ENCODE measurements at regions not wholly inside any gene's neighbourhood (a gene's known extent, or its start where the extent isn't known, plus 50 kb on each side); places are given as distances from the start of the nearest gene placed in this dataset.
A peak's percentile ranks its signal among the peaks of the same experiment; 100 is the strongest.
"Not testable (repeated sequence)": the region's sequence is repeated elsewhere in the genome, so short reads cannot be mapped to it uniquely, and the experiment has no call there.

DNA sequence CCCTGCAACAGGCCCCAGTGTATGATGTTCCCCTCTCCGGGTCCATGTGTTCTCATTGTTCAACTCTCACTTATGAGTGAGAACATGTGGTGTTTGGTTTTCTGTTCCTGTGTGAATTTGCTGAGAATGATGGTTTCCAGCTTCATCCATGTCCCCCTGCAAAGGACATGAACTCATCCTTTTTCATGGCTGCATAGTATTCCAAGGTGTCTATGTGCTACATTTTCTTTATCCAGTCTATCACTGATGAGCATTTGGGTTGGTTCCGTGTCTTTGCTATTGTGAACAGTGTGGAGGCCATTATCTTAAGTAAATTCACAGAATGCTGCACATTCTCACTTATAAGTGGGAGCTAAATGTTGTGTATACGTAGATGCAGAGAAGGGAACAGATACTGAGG is 205.3 kb downstream of the SHOX start:
- not testable (repeated sequence) for H3K4me2 ChIP-seq (ENCODE audit: low read depth, low read length, poor library complexity, severe bottlenecking); H3K79me2 ChIP-seq (ENCODE audit: insufficient read depth, low read length); H2AFZ ChIP-seq (ENCODE audit: low read length); H4K20me1 ChIP-seq (ENCODE audit: insufficient read depth, low read length, poor library complexity, severe bottlenecking); H3K9me3 ChIP-seq (ENCODE audit: insufficient read depth, low read depth, low read length); H3K4me1 ChIP-seq (ENCODE audit: insufficient read depth, low read length, poor library complexity, severe bottlenecking); H3K9me2 ChIP-seq (replicated peaks; ENCODE audit: low read depth, low read length); H3K9ac ChIP-seq (ENCODE audit: low read depth, low read length, poor library complexity, severe bottlenecking); H3K4me3 ChIP-seq (ENCODE audit: low read length, poor library complexity, severe bottlenecking); H3F3A ChIP-seq (ENCODE audit: low read depth); H3K27me3 ChIP-seq (ENCODE audit: insufficient read depth, low read length, poor library complexity, severe bottlenecking); H3K36me3 ChIP-seq (ENCODE audit: insufficient read depth, low read length)

DNA sequence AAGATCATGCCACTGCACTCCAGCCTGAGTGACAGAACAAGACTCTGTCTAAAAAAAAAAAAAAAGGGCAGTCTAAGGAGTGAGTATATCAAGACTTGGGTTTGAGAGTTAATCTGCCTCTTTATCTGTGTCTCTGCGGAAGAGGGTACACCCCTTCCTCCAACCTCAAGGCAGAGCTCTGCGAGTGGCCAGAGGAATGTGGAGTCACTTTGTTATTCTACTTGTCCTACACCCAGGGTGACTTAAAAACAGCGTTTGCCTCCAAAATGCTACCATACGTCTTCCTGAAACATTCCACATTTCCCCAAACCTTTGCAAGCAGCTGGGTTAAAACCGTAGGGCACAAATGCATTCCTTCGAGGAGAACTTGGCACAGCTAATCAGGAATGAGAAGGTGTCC is 199.9 kb downstream of the SHOX start:
- no peak overlapping the region for H2AFZ ChIP-seq (ENCODE audit: low read length)
- H3F3A ChIP-seq (ENCODE audit: low read depth) = no peaks in the 10 kb centered on the region
- no peaks in the 10 kb centered on the region for H3K9me2 ChIP-seq (replicated peaks; ENCODE audit: low read depth, low read length)
- no peak overlapping the region for H3K9ac ChIP-seq (ENCODE audit: low read depth, low read length, poor library complexity, severe bottlenecking)
- no peaks in the 10 kb centered on the region for H3K36me3 ChIP-seq (ENCODE audit: insufficient read depth, low read length)
- no peaks in the 10 kb centered on the region for H3K27me3 ChIP-seq (ENCODE audit: insufficient read depth, low read length, poor library complexity, severe bottlenecking)
- H3K79me2 ChIP-seq (ENCODE audit: insufficient read depth, low read length) = no peaks in the 10 kb centered on the region
- H3K4me1 ChIP-seq (ENCODE audit: insufficient read depth, low read length, poor library complexity, severe bottlenecking) = peaks cover 5% of the 10 kb centered on the region
- TF ChIP-seq, protein P1, sequence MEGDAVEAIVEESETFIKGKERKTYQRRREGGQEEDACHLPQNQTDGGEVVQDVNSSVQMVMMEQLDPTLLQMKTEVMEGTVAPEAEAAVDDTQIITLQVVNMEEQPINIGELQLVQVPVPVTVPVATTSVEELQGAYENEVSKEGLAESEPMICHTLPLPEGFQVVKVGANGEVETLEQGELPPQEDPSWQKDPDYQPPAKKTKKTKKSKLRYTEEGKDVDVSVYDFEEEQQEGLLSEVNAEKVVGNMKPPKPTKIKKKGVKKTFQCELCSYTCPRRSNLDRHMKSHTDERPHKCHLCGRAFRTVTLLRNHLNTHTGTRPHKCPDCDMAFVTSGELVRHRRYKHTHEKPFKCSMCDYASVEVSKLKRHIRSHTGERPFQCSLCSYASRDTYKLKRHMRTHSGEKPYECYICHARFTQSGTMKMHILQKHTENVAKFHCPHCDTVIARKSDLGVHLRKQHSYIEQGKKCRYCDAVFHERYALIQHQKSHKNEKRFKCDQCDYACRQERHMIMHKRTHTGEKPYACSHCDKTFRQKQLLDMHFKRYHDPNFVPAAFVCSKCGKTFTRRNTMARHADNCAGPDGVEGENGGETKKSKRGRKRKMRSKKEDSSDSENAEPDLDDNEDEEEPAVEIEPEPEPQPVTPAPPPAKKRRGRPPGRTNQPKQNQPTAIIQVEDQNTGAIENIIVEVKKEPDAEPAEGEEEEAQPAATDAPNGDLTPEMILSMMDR (conservative IDR thresholded peaks at IDR 0.05; ENCODE audit: low read length) = no peak
- no peak for TF ChIP-seq EZH2phosphoT487 (IDR thresholded peaks at IDR 0.05; ENCODE audit: borderline replicate concordance)
- H3K4me2 ChIP-seq (ENCODE audit: low read depth, low read length, poor library complexity, severe bottlenecking) = no peak overlapping the region
- H3K4me3 ChIP-seq (ENCODE audit: low read length, poor library complexity, severe bottlenecking) = no peak overlapping the region
- H4K20me1 ChIP-seq (ENCODE audit: insufficient read depth, low read length, poor library complexity, severe bottlenecking) = no peaks in the 10 kb centered on the region
- no peaks in the 10 kb centered on the region for H3K9me3 ChIP-seq (ENCODE audit: insufficient read depth, low read depth, low read length)

DNA sequence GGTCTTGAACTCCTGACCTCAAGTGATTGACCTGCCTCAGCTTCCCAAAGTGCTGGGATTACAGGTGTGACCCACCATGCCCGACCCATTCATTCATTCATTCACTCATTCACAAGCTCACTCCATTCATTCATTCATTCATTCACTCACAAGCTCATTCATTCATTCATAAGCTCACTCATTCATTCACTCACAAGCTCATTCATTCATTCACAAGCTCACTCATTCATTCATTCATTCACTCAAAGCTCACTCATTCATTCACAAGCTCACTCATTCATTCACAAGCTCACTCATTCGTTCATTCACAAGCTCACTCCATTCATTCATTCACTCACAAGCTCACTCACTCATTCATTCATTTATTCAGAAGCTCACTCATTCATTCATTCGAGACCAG is 198.6 kb downstream of the SHOX start:
- Histone ChIP-seq H3K79me2 (ENCODE audit: insufficient read depth, low read length) (no peaks in the 10 kb centered on the region), H4K20me1 (ENCODE audit: insufficient read depth, low read length, poor library complexity, severe bottlenecking) (no peaks in the 10 kb centered on the region), H3K4me1 (ENCODE audit: insufficient read depth, low read length, poor library complexity, severe bottlenecking) (peaks cover 5% of the 10 kb centered on the region), H3K4me2 (ENCODE audit: low read depth, low read length, poor library complexity, severe bottlenecking) (no peak overlapping the region), H3F3A (ENCODE audit: low read depth) (no peaks in the 10 kb centered on the region), H3K4me3 (ENCODE audit: low read length, poor library complexity, severe bottlenecking) (no peak overlapping the region), H3K9me3 (ENCODE audit: insufficient read depth, low read depth, low read length) (no peaks in the 10 kb centered on the region), H3K9me2 (replicated peaks; ENCODE audit: low read depth, low read length) (no peaks in the 10 kb centered on the region), H3K9ac (ENCODE audit: low read depth, low read length, poor library complexity, severe bottlenecking) (no peak overlapping the region), H2AFZ (ENCODE audit: low read length) (no peak overlapping the region), H3K27me3 (ENCODE audit: insufficient read depth, low read length, poor library complexity, severe bottlenecking) (no peaks in the 10 kb centered on the region), H3K36me3 (ENCODE audit: insufficient read depth, low read length) (no peaks in the 10 kb centered on the region)
- TF ChIP-seq EZH2phosphoT487 (IDR thresholded peaks at IDR 0.05; ENCODE audit: borderline replicate concordance) = no peak
- TF ChIP-seq, protein P1 (conservative IDR thresholded peaks at IDR 0.05; ENCODE audit: low read length) = no peak

DNA sequence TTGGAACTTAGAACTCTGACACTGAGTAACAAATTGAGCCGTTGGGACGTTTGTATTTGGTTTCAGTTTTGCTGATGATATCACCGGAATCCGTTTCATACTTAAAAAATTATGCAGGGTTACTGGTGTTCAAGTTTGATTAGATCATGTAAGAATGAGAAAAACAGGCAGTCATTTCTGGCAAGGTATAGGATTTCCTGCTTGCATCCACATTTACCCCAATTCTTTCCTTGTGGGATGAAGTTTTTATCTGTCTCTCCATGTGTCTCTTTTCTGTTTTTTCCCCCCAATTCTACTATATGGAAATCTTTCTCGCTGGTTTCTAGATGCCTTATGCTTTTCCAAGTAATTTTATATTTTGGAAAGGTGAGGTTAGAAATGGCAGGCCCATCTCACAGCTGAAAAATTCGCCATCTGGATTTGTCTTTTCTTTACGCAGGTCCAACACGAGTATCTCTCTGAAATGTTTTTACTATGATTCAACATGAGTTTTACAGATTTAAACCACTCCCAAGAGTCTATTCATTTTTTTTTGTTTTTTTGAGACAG is 197.9 kb downstream of the SHOX start:
- no peaks in the 10 kb centered on the region for H3K36me3 ChIP-seq (ENCODE audit: insufficient read depth, low read length)
- peak overlapping the region; percentile 57 for H3K4me2 ChIP-seq (ENCODE audit: low read depth, low read length, poor library complexity, severe bottlenecking)
- H3K9ac ChIP-seq (ENCODE audit: low read depth, low read length, poor library complexity, severe bottlenecking) = no peak overlapping the region
- peak overlapping the region; percentile 43 for H3K4me3 ChIP-seq (ENCODE audit: low read length, poor library complexity, severe bottlenecking)
- H3K9me3 ChIP-seq (ENCODE audit: insufficient read depth, low read depth, low read length) = no peaks in the 10 kb centered on the region
- no peaks in the 10 kb centered on the region for H4K20me1 ChIP-seq (ENCODE audit: insufficient read depth, low read length, poor library complexity, severe bottlenecking)
- H3K4me1 ChIP-seq (ENCODE audit: insufficient read depth, low read length, poor library complexity, severe bottlenecking) = peaks cover 5% of the 10 kb centered on the region
- no peaks in the 10 kb centered on the region for H3K9me2 ChIP-seq (replicated peaks; ENCODE audit: low read depth, low read length)
- H3F3A ChIP-seq (ENCODE audit: low read depth) = no peaks in the 10 kb centered on the region
- TF ChIP-seq, protein P1 (conservative IDR thresholded peaks at IDR 0.05; ENCODE audit: low read length) = no peak
- no peak for TF ChIP-seq EZH2phosphoT487 (IDR thresholded peaks at IDR 0.05; ENCODE audit: borderline replicate concordance)
- no peaks in the 10 kb centered on the region for H3K79me2 ChIP-seq (ENCODE audit: insufficient read depth, low read length)
- H2AFZ ChIP-seq (ENCODE audit: low read length) = peak overlapping the region; percentile 73
- no peaks in the 10 kb centered on the region for H3K27me3 ChIP-seq (ENCODE audit: insufficient read depth, low read length, poor library complexity, severe bottlenecking)

Measured in Loucy (cell line).